Choroid plexus epithelial cell (primary cell): ENCODE measurements at regions not wholly inside any gene's neighbourhood (a gene's known extent, or its start where the extent isn't known, plus 50 kb on each side); places are given as distances from the start of the nearest gene placed in this dataset.

ENCODE experiments used
- DNase-seq: peaks from one replicate; pipeline ENCODE4 v3.0.0-alpha.2; 2010; ENCODE audit warnings: low read depth
- H3K4me3 ChIP-seq: 2 replicates; pipeline ENCODE4 v1.5.1; 2011; ENCODE audit warnings: low read depth, mild to moderate bottlenecking, control low read depth, low read length, moderate library complexity
- TF ChIP-seq, protein P1 (sequence below): conservative IDR thresholded peaks from 2 replicates; pipeline ENCODE4 v1.5.1; 2011; ENCODE audit warnings: low read depth, mild to moderate bottlenecking, control low read depth, inconsistent platforms, low read length, moderate library complexity

DNA sequence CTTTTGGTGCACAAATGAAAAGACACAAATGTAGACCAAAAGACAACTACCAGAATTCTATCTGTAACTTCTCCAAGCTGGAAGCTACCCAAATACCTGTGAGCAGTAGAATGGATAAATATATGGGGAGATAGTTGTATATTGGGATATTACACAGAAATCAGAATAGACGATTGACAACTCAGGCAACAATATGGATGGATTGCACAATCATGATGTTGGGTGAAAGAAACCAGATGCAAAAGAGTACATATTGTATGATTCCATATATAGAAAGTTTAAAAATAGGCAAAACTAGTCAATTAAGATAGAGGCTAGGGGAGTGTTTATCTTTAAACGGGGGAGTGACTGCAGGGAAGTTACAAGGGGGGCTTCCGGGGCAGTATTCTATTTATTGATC is 77.5 kb upstream of the NKD1 start:
- TF ChIP-seq, protein P1, sequence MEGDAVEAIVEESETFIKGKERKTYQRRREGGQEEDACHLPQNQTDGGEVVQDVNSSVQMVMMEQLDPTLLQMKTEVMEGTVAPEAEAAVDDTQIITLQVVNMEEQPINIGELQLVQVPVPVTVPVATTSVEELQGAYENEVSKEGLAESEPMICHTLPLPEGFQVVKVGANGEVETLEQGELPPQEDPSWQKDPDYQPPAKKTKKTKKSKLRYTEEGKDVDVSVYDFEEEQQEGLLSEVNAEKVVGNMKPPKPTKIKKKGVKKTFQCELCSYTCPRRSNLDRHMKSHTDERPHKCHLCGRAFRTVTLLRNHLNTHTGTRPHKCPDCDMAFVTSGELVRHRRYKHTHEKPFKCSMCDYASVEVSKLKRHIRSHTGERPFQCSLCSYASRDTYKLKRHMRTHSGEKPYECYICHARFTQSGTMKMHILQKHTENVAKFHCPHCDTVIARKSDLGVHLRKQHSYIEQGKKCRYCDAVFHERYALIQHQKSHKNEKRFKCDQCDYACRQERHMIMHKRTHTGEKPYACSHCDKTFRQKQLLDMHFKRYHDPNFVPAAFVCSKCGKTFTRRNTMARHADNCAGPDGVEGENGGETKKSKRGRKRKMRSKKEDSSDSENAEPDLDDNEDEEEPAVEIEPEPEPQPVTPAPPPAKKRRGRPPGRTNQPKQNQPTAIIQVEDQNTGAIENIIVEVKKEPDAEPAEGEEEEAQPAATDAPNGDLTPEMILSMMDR: no peak
- DNase-seq: no peak
- H3K4me3 ChIP-seq: no peak overlapping the region

DNA sequence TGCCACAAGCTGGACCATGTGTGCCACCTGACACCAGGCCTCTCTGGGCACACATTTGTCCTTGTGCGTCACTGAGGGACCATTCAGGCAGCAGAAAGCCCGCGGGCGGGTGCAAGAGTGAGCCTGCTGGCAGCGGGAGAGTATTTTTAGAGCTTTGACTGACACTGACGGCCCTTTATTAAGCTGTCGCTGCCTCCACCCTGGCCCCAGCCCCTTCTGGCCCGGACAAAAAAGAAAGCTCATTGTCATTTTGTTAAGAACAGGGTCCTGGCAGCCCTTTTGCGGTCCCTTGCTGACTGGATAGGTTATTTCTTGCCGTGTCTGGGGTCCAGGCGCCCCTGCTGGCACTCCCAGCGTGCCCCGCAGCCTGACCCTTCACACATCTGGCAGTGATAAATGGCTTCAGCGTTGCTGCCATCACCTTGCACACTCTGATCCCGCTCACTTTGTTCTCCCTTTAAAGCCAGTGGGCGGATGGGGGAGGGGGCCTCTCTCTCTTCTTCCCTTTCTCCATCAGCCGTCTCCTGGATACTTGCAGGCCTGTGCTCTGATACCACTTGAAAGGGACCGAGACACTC is 78.4 kb upstream of the NKD1 start:
- no peak for DNase-seq
- H3K4me3 ChIP-seq: no peak overlapping the region
- TF ChIP-seq, protein P1: no peak

DNA sequence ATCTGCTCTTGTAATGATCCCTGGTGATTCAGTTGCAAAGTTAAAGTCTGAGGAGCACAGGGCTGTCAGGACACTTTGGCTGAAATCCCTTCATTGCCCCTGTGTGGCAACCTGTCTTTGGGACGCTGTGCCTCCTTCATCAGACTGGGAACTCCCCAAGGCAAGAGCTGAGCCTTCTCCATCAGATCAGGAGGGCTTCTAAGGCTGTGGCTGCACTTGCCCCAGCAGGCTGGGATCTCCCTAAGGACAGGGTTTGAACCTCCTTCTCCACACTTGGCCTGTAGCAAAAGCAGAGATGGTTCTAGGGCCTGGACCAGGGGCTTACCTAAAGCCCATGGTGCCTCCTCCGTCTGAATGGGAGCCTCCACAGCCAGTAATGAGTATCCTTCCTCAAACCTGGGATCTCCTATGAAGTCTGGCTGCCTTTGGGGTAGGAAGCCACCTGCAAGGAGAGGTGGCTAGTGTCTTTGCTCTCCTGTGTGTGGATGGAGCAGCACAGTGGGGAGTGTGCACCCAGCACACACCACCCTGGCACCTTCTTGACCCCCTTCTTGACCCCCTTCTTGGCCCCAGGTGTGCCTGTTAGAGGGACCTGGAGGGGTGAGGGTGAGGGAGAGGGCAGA is 79.0 kb upstream of the NKD1 start:
- DNase-seq: no peak

DNA sequence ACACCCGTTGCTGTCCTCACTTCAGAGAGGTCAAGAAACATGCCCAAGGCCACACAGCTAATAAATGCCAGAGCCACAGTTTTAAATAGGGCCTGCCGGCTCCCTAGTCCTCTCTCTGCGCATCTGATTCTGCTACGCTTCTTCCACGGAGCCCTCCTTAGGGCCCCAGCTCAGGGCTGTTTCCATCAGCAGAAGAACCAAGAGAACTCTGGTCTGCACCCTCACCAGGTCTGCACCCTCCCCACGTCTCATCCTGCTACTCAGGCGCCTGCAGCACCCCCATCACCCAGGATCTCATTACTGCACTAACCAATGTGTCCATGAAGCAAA is 79.5 kb upstream of the NKD1 start:
- TF ChIP-seq, protein P1: no peak
- H3K4me3 ChIP-seq: no peak overlapping the region
- DNase-seq: no peak

More for the DNA sequence above, 79.0 kb upstream of the NKD1 start:
- H3K4me3 ChIP-seq: no peak overlapping the region
- TF ChIP-seq, protein P1: no peak

DNA sequence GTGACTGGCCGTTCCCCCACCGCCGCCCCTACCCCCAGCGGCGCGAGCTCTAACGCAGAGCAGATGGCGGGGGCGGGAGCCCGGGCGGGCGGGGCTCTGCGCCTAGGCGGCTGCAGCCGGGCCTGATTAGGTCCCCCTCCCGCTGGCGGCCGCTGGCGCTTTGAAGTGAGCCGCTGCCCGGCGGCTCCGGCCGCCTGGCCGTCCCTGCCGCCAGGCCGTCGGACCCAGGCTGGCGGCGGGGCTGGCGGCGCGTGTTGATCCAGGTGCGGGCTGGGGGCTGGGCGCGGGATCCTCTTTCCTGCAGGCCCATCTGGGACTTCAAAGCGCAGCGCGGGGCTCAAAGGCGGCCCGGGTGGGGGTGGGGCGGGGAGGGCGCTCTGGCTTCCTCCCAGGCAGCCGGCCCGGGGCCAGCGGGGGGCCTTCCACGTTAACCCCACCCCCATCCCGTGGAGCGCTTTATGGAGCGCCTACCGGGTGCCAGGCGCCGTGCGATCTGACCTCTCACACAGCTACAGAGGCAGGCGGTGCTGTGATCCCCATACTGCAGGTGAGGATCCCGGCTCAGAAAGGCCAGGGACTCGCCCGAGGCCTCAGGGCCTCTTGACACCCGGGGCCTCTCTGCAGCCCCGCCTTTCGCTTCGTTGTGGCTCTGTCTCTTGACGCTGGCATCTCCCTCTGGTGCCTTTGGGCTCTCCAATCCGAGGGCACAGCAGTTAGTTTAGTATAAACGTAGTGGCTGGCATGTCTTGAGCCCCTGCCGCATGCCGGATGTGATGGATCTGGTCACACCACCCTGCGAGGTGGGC is 80.0 kb upstream of the NKD1 start:
- H3K4me3 ChIP-seq: no peak overlapping the region
- TF ChIP-seq, protein P1: no peak
- DNase-seq: no peak

DNA sequence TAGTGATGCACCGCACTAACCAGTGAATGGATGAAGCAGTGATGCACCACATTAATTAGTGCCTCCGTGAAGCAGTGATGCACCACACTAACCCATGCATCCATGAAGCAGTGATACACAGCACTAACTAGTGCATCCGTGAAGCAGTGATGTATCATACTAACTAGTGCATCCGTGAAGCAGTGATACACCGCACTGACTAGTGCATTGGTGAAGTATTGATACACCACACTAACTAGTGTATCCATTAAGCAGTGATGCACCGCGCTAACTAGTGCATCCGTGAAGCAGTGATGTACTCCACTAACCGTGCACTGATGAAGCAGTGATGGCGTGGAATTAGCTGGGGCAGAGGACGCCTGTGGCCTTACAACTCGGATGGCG is 80.6 kb upstream of the NKD1 start:
- TF ChIP-seq, protein P1: no peak
- no peak overlapping the region for H3K4me3 ChIP-seq
- no peak for DNase-seq
